ENCODE measurements at regions not wholly inside any gene's neighbourhood (a gene's known extent, or its start where the extent isn't known, plus 50 kb on each side); places are given as distances from the start of the nearest gene placed in this dataset.
A peak's percentile ranks its signal among the peaks of the same experiment; 100 is the strongest.
"Not testable (repeated sequence)": the region's sequence is repeated elsewhere in the genome, so short reads cannot be mapped to it uniquely, and the experiment has no call there.

- not testable (repeated sequence) for H3K4me3 ChIP-seq; H3F3A ChIP-seq (replicated peaks; ENCODE audit: low read depth); H3K4me2 ChIP-seq; H3K27me3 ChIP-seq (ENCODE audit: insufficient read depth); H3K4me1 Mint-ChIP-seq; H3K36me3 ChIP-seq (ENCODE audit: insufficient read depth); H3K79me2 ChIP-seq (replicated peaks; ENCODE audit: insufficient read depth); H3K4me1 ChIP-seq (ENCODE audit: insufficient read depth); H4K20me1 ChIP-seq (replicated peaks; ENCODE audit: insufficient read depth); H2AFZ ChIP-seq; H3K9me3 Mint-ChIP-seq; H3K27ac ChIP-seq (ENCODE audit: low read depth); H3K27me3 Mint-ChIP-seq (ENCODE audit: insufficient read depth, low read depth, poor library complexity); H3K9me2 ChIP-seq (ENCODE audit: insufficient read depth); ATAC-seq; H3K4me3 Mint-ChIP-seq; H3K36me3 Mint-ChIP-seq (ENCODE audit: low read depth); H3K27ac Mint-ChIP-seq
- TF ChIP-seq CTCF (conservative IDR thresholded peaks at IDR 0.05; ENCODE audit: low read depth in 2 of 2), result peak; percentile 15 to 43; a peak in 2 of 4 replicates
- peak; percentile 1 for DNase-seq (ENCODE audit: low spot score)
Observed at GRCh38 chrX:89581868-89582267, 339.8 kb upstream of the TGIF2LX start.

GRCh38 chrX:89631858-89632257 lies 289.9 kb upstream of the TGIF2LX start:
- not testable (repeated sequence) for H3K27me3 ChIP-seq (ENCODE audit: insufficient read depth); H3K4me1 ChIP-seq (ENCODE audit: insufficient read depth); H3K36me3 ChIP-seq (ENCODE audit: insufficient read depth); H3F3A ChIP-seq (replicated peaks; ENCODE audit: low read depth); ATAC-seq; H3K27ac Mint-ChIP-seq; H3K9me3 Mint-ChIP-seq; H3K36me3 Mint-ChIP-seq (ENCODE audit: low read depth); H2AFZ ChIP-seq; H3K4me3 Mint-ChIP-seq; H3K27ac ChIP-seq (ENCODE audit: low read depth); H3K4me3 ChIP-seq; H3K4me1 Mint-ChIP-seq; H3K9me2 ChIP-seq (ENCODE audit: insufficient read depth); H4K20me1 ChIP-seq (replicated peaks; ENCODE audit: insufficient read depth); H3K27me3 Mint-ChIP-seq (ENCODE audit: insufficient read depth, low read depth, poor library complexity); H3K79me2 ChIP-seq (replicated peaks; ENCODE audit: insufficient read depth); H3K4me2 ChIP-seq
- peak; percentile 13 to 36; a peak in 1 of 4 replicates for TF ChIP-seq CTCF (conservative IDR thresholded peaks at IDR 0.05; ENCODE audit: low read depth in 2 of 2)
- DNase-seq (ENCODE audit: low spot score), result peak; percentile 8

GRCh38 chrX:89635887-89636286 lies 285.8 kb upstream of the TGIF2LX start:
- not testable (repeated sequence) for H3K4me1 Mint-ChIP-seq; H3K4me3 ChIP-seq; H3K9me3 Mint-ChIP-seq; H3K9me2 ChIP-seq (ENCODE audit: insufficient read depth); H3K4me3 Mint-ChIP-seq; H3K79me2 ChIP-seq (replicated peaks; ENCODE audit: insufficient read depth); H3K27ac Mint-ChIP-seq; H2AFZ ChIP-seq; H3K4me2 ChIP-seq; H3K27me3 Mint-ChIP-seq (ENCODE audit: insufficient read depth, low read depth, poor library complexity); H3K27ac ChIP-seq (ENCODE audit: low read depth); DNase-seq (ENCODE audit: low spot score); H3F3A ChIP-seq (replicated peaks; ENCODE audit: low read depth); H3K27me3 ChIP-seq (ENCODE audit: insufficient read depth); H3K4me1 ChIP-seq (ENCODE audit: insufficient read depth); H4K20me1 ChIP-seq (replicated peaks; ENCODE audit: insufficient read depth); ATAC-seq; H3K36me3 Mint-ChIP-seq (ENCODE audit: low read depth); H3K36me3 ChIP-seq (ENCODE audit: insufficient read depth)

- not testable (repeated sequence) for H3K27ac ChIP-seq (ENCODE audit: low read depth); H3K27me3 Mint-ChIP-seq (ENCODE audit: insufficient read depth, low read depth, poor library complexity); H3K4me2 ChIP-seq; H3K36me3 ChIP-seq (ENCODE audit: insufficient read depth); H3K4me1 Mint-ChIP-seq; H3K79me2 ChIP-seq (replicated peaks; ENCODE audit: insufficient read depth); H3K4me1 ChIP-seq (ENCODE audit: insufficient read depth); H3K36me3 Mint-ChIP-seq (ENCODE audit: low read depth); H3K9me2 ChIP-seq (ENCODE audit: insufficient read depth); H3K4me3 Mint-ChIP-seq; ATAC-seq; H3K27me3 ChIP-seq (ENCODE audit: insufficient read depth); H3K9me3 Mint-ChIP-seq; DNase-seq (ENCODE audit: low spot score); H4K20me1 ChIP-seq (replicated peaks; ENCODE audit: insufficient read depth); H3F3A ChIP-seq (replicated peaks; ENCODE audit: low read depth); H2AFZ ChIP-seq; H3K27ac Mint-ChIP-seq; H3K4me3 ChIP-seq
Observed at GRCh38 chrX:89658662-89659061, 263.0 kb upstream of the TGIF2LX start.

- not testable (repeated sequence) for H3K36me3 ChIP-seq (ENCODE audit: insufficient read depth); H3K4me3 ChIP-seq; H2AFZ ChIP-seq; H3K27me3 Mint-ChIP-seq (ENCODE audit: insufficient read depth, low read depth, poor library complexity); H3K27me3 ChIP-seq (ENCODE audit: insufficient read depth); H3K4me1 ChIP-seq (ENCODE audit: insufficient read depth); H3F3A ChIP-seq (replicated peaks; ENCODE audit: low read depth); H3K4me1 Mint-ChIP-seq; H3K4me2 ChIP-seq; H3K9me2 ChIP-seq (ENCODE audit: insufficient read depth); H3K9me3 Mint-ChIP-seq; H3K36me3 Mint-ChIP-seq (ENCODE audit: low read depth); H3K79me2 ChIP-seq (replicated peaks; ENCODE audit: insufficient read depth); H3K4me3 Mint-ChIP-seq; H4K20me1 ChIP-seq (replicated peaks; ENCODE audit: insufficient read depth); H3K27ac Mint-ChIP-seq
- H3K27ac ChIP-seq (ENCODE audit: low read depth), result peak overlapping the region; percentile 97; the same call in 1 of the 2 replicates
- ATAC-seq (peak; percentile 51), DNase-seq (ENCODE audit: low spot score) (peak; percentile 28)
Observed at GRCh38 chrX:89706481-89706880, 215.2 kb upstream of the TGIF2LX start.
